GM12878 (cell line): ENCODE measurements at regions not wholly inside any gene's neighbourhood (a gene's known extent, or its start where the extent isn't known, plus 50 kb on each side); places are given as distances from the start of the nearest gene placed in this dataset.

Experiments
- ATAC-seq: fragments of 200-7000 bp; cut with Tn5 transposase; 3 replicates; pipeline ENCODE4 v1.9.1; 2020; ENCODE audit warnings: mild to moderate bottlenecking, moderate library complexity
- BruUV-seq: library from RNA; stranded (reverse); fragments of 400-500 nt; replicated peaks from 2 replicates; lab custom pipeline; 2021; lab: Mats Ljungman, UMichigan
- CTCF ChIA-PET: fragments of 300-600 bp; sonication (Branson Sonifier 250); formaldehyde crosslinking; extraction: SDS; loops from one replicate; lab custom pipeline; 2021; ENCODE audit warnings: inconsistent platforms; lab: Yijun Ruan, JAX
- POLR2A ChIA-PET: fragments of 350-600 bp; formaldehyde crosslinking; extraction: SDS; loops from one replicate; lab custom pipeline; 2021; ENCODE audit warnings: inconsistent platforms; lab: Charles Lee
- RAD21 ChIA-PET: fragments of 300-600 bp; sonication (Branson Sonifier 250); formaldehyde crosslinking; loops from one replicate; lab custom pipeline; 2023; ENCODE audit warnings: antibody characterized with exemption; ENCODE audit not compliant: unreplicated experiment; lab: Charles Lee
- SMC1A ChIA-PET: fragments of 300-600 bp; sonication (Branson Sonifier 250); formaldehyde crosslinking; loops from one replicate; lab custom pipeline; 2023; ENCODE audit not compliant: unreplicated experiment, uncharacterized antibody; lab: Charles Lee
- DNase-seq: peaks from one replicate; pipeline ENCODE4 v3.0.0-alpha.2; 2011; ENCODE audit warnings: low read depth, low spot score
- FAIRE-seq: peaks from 3 replicates; lab custom pipeline; 2011; peaks lifted over from hg19 to GRCh38; lab: Jason Lieb, UNC
- H2AFZ ChIP-seq: 2 replicates; pipeline ENCODE4 v1.6.0; 2011; ENCODE audit warnings: low read depth, low read length, control low read depth; ENCODE audit not compliant: control insufficient read depth
- H3K27ac ChIP-seq: 2 replicates; pipeline ENCODE4 v1.5.1; 2011; ENCODE audit warnings: control low read depth; ENCODE audit not compliant: control insufficient read depth, insufficient read depth
- H3K27me3 ChIP-seq, 2 experiments: replicated peaks in 1 of 2; 2 replicates each; pipeline versions ENCODE4 v1.6.0 to v1.6.1; 2011; ENCODE audit warnings: low read length in 1 of 2; ENCODE audit not compliant: control insufficient read depth in 2 of 2, insufficient read depth in 2 of 2
- H3K36me3 ChIP-seq, 2 experiments: 2 replicates each; pipeline ENCODE4 v1.5.1; 2011; ENCODE audit warnings: low read length in 1 of 2; ENCODE audit not compliant: control insufficient read depth in 2 of 2, insufficient read depth in 2 of 2
- H3K4me1 ChIP-seq: 2 replicates; pipeline ENCODE4 v1.6.1; 2011; ENCODE audit warnings: mild to moderate bottlenecking, low read length, moderate library complexity, mixed read lengths; ENCODE audit not compliant: control insufficient read depth, insufficient read depth
- H3K4me2 ChIP-seq: 2 replicates; pipeline ENCODE4 v1.6.0; 2011; ENCODE audit warnings: control low read depth; ENCODE audit not compliant: control insufficient read depth, insufficient read depth
- H3K4me3 ChIP-seq: fragments of 200-600 bp; sonication (generic); 2 replicates; pipeline ENCODE4 v1.5.1; 2016
- H3K79me2 ChIP-seq: 2 replicates; pipeline ENCODE4 v1.6.0; 2011; ENCODE audit warnings: low read length; ENCODE audit not compliant: control insufficient read depth, insufficient read depth
- H3K9ac ChIP-seq: 2 replicates; pipeline ENCODE4 v1.8.0; 2011; ENCODE audit warnings: low read length, control low read depth, mixed read lengths; ENCODE audit not compliant: control insufficient read depth, insufficient read depth
- H3K9me3 ChIP-seq: replicated peaks from 3 replicates; pipeline ENCODE4 v1.5.1; 2011; ENCODE audit warnings: mild to moderate bottlenecking, low read length; ENCODE audit not compliant: control insufficient read depth, insufficient read depth
- H4K20me1 ChIP-seq: 2 replicates; pipeline ENCODE4 v1.6.0; 2011; ENCODE audit not compliant: control insufficient read depth, insufficient read depth
- ATF7 ChIP-seq: fragments of 450-650 bp; IDR thresholded peaks from 2 replicates; pipeline ENCODE4 v1.6.1; 2016; ENCODE audit warnings: low read depth, mild to moderate bottlenecking
- HDGF ChIP-seq: fragments of 450-650 bp; IDR thresholded peaks from 2 replicates; pipeline ENCODE4 v1.6.1; 2016; ENCODE audit warnings: antibody characterized with exemption
- KAT2A ChIP-seq: conservative IDR thresholded peaks from 2 replicates; pipeline ENCODE4 v1.6.1; 2011; ENCODE audit warnings: low read depth, low read length; ENCODE audit not compliant: control insufficient read depth
- MTA3 ChIP-seq: IDR thresholded peaks from 2 replicates; pipeline ENCODE4 v1.6.1; 2012; ENCODE audit warnings: low read length, inconsistent platforms, borderline replicate concordance
- RAD21 ChIP-seq: IDR thresholded peaks from 2 replicates; pipeline ENCODE4 v1.6.1; 2011; ENCODE audit warnings: mild to moderate bottlenecking, low read depth, low read length, moderate library complexity; ENCODE audit not compliant: insufficient read depth
- SMC3 ChIP-seq: IDR thresholded peaks from 2 replicates; pipeline ENCODE4 v1.6.1; 2011; ENCODE audit warnings: low read length, improper control_type of control experiment, borderline replicate concordance
- SPI1 ChIP-seq: IDR thresholded peaks from 2 replicates; pipeline ENCODE4 v1.6.1; 2011; ENCODE audit warnings: low read depth, mild to moderate bottlenecking, low read length, moderate library complexity, borderline replicate concordance; ENCODE audit not compliant: insufficient read depth
- YY1 ChIP-seq: IDR thresholded peaks from 2 replicates; pipeline ENCODE4 v1.6.1; 2011; ENCODE audit warnings: low read depth, mild to moderate bottlenecking, low read length
- ZNF384 ChIP-seq: IDR thresholded peaks from 2 replicates; pipeline ENCODE4 v1.6.1; 2012; ENCODE audit warnings: low read depth, mild to moderate bottlenecking, low read length, improper control_type of control experiment, borderline replicate concordance
- WGBS: methylation state at CpG from one replicate; pipeline ENCODE4 v1.1.6; 2016; ENCODE audit warnings: low lambda C conversion rate; ENCODE audit not compliant: insufficient replicate concordance, insufficient coverage; ENCODE audit errors: missing lambda C conversion rate; 5-methylcytosine and 5-hydroxymethylcytosine counted together
- in situ Hi-C: fragments of 300-500 bp; cut with MboI; formaldehyde crosslinking; loops from 9 replicates; pipeline ENCODE4 v1.14.3; 2018; ENCODE audit warnings: mixed read lengths
- intact Hi-C: fragments of 100-400 bp; cut with micrococcal nuclease; formaldehyde crosslinking; loops from one replicate; pipeline ENCODE4 v1.14.2; 2022; ENCODE audit not compliant: unreplicated experiment
- TF ChIP-seq, protein P1 (sequence below), 3 experiments: IDR thresholded peaks in 2 of 3; conservative IDR thresholded peaks in 1 of 3; 2 replicates each; pipeline ENCODE4 v1.5.1; 2011; ENCODE audit warnings: low read depth in 3 of 3, low read length in 3 of 3, mild to moderate bottlenecking in 3 of 3, control low read depth in 2 of 3, moderate library complexity in 2 of 3, inconsistent platforms in 1 of 3, mixed read lengths in 1 of 3; ENCODE audit not compliant: control insufficient read depth in 2 of 3, insufficient read depth in 1 of 3; ENCODE audit errors: extremely low read depth in 1 of 3

- Histone ChIP-seq H3K27me3 (peaks cover 0 to 3% of the 10 kb centered on the region in 2 experiments; a peak in 2 of 4 replicates), H3K4me1 (no peaks in the 10 kb centered on the region), H3K9ac (no peak overlapping the region), H3K79me2 (no peaks in the 10 kb centered on the region), H3K9me3 (no peaks in the 10 kb centered on the region), H3K27ac (no peak overlapping the region), H3K4me2 (no peak overlapping the region), H4K20me1 (no peaks in the 10 kb centered on the region), H3K4me3 (no peak overlapping the region), H2AFZ (no peak overlapping the region), H3K36me3 (no peaks in the 10 kb centered on the region)
- ChIA-PET SMC1A (interaction anchor here (0.9 kb wide), 1 partner anchor 9 kb away, joined by 3 read pairs; no protein-coding TSS in a partner anchor), POLR2A (no interaction called here), CTCF (interaction anchor here (1.0 to 2.4 kb wide), 4 partner anchors 49 to 731 kb away, joined by 3 to 8 read pairs (median 4); no protein-coding TSS in a partner anchor), RAD21 (no interaction called here)
- WGBS = under 1% methylated on average over 7 of the region's 7 CpGs
- TF ChIP-seq HDGF (no peak), ZNF384 (no peak), SPI1 (no peak), SMC3 (peak; percentile 40; the same call in 1 of the 2 replicates), YY1 (0 out of 2 replicates have a peak, but pooled peaks have one; percentile 18), ATF7 (peak; percentile 48), MTA3 (no peak), KAT2A (no peak), RAD21 (peak; percentile 74)
- TF ChIP-seq, protein P1, sequence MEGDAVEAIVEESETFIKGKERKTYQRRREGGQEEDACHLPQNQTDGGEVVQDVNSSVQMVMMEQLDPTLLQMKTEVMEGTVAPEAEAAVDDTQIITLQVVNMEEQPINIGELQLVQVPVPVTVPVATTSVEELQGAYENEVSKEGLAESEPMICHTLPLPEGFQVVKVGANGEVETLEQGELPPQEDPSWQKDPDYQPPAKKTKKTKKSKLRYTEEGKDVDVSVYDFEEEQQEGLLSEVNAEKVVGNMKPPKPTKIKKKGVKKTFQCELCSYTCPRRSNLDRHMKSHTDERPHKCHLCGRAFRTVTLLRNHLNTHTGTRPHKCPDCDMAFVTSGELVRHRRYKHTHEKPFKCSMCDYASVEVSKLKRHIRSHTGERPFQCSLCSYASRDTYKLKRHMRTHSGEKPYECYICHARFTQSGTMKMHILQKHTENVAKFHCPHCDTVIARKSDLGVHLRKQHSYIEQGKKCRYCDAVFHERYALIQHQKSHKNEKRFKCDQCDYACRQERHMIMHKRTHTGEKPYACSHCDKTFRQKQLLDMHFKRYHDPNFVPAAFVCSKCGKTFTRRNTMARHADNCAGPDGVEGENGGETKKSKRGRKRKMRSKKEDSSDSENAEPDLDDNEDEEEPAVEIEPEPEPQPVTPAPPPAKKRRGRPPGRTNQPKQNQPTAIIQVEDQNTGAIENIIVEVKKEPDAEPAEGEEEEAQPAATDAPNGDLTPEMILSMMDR (IDR thresholded peaks at IDR 0.05 in 2 of 3, conservative IDR thresholded peaks at IDR 0.05 in 1 of 3; ENCODE audit: control insufficient read depth in 2 of 3, extremely low read depth in 1 of 3, insufficient read depth in 1 of 3, low read depth in 3 of 3, low read length in 3 of 3) = peak; percentile 66 to 74 (median 69)
- FAIRE-seq (peak; percentile 89), DNase-seq (peak; percentile 7), ATAC-seq (peak; percentile 82)
- intact Hi-C loops = loop anchor here (1.0 to 10.0 kb wide), 2 partner anchors 318 to 730 kb away; no protein-coding TSS in a partner anchor
- no TSS peak for BruUV-seq
- in situ Hi-C loops = loop anchor here (5.0 kb wide), 1 partner anchor 730 kb away; the partner anchor contains the start of gene HOXD12
Observed at GRCh38 chr2:175366815-175367214, 185.3 kb upstream of the ATP5MC3 start.
